Stromal cell of bone marrow (primary cell): ENCODE measurements at regions not wholly inside any gene's neighbourhood (a gene's known extent, or its start where the extent isn't known, plus 50 kb on each side); places are given as distances from the start of the nearest gene placed in this dataset.

Source experiments
- DNase-seq: peaks from one replicate; pipeline ENCODE4 v3.0.0-alpha.2; 2012; ENCODE audit warnings: low read depth

DNA sequence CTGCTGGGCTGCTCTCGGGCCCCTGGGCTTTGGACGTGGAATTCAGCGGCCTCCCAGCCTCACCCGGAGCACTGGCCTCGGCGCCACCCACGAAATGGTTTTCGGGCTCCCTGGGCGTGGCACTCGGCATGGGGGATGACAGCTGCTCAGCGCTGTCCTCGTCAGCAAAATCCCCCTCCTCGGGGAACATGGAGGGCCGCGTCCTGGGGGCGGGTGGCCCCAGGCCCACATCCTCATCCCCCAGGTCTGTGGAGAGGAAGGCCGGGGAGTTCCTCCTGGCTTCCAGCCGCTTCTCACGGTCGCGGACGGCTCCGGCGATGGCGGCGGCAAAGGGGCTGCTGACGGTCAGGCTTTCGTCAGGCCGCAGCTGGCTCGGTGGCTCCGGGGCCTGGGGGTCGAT is 88.4 kb downstream of the CTTN start:
- no peak for DNase-seq

DNA sequence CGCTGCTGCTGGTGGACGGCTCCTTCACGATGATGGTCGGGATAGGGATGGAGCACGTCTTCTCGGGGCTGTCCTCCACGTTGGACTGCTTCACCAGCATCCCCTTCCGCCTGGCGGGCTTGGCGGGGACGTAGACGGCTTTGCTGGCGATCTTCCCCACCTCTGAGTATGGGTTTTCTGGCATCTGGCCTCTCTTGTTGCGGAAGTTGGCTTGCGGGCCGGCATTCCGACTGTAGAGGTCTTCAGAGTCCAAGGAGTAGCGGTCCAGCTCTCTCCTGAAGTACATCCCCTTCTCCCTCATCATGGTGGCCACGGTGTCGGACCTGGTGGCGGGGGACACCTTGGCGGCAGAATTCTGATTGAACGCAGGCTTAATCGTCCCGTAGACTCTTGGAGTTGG is 88.8 kb downstream of the CTTN start:
- DNase-seq, result no peak

DNA sequence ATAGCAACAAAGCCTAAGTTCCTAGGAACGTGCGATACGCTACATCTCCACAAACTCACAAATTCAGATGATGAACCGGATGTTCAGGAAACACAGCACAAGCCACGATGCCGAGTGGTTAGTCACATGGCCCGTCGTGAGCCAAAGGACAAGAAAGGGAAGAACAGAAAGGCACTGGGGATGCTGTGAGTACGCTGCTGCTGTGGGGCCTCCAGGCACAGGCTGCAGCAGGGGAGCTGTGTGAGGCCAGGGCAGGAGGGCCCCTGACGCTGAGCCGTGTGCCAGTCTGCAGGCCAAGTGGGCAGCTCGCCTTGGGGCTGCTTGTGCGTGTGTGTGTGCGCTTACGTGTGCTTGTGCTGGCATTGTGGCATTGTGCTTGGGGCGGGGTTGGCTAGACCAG is 89.4 kb downstream of the CTTN start:
- no peak for DNase-seq

DNA sequence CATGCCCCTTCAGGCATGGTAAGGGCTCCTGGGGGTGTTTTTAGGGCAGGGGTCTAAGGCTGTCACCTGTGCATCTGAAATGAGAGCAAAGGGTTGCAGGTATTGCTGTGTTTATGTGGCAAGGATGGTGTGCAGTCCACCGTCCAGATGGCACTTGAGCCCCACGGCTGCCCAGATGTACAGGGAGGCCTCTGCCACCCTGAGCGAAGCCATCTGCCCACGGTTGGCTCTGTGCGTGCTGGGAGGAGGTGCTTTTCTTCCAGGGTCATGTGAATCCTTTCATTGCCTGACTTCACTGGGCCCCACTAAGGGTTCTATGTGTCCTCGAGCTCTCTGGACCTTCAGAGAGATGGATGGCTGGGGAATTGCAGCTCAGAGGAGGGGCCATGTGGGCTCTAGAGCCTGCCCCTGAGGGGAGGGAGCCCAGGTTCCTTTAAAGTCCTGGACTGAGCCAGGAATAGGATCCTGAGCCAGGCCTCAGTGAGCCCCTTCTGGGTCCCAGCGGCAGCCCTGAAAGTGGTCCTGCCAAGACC is 89.9 kb downstream of the CTTN start:
- no peak for DNase-seq

DNA sequence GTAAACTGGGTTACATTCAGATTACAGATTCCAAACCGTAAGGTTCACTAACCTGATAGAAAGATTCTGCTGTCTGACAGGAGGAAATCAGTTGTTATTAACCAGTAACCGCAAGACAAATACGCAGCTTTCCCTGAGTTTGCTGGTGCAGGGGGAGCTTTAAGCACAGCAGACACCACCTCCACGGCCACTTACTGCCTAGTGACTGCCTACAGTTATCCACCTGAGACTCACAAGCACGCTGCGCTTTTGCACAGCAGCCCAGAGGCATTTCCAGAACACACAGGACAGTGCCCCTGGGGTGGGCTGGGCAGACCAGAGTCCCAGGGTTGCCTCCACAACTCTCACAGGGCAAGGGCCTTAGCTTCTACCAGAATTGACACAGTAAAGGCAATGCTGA is 90.9 kb downstream of the CTTN start:
- DNase-seq, result no peak

DNA sequence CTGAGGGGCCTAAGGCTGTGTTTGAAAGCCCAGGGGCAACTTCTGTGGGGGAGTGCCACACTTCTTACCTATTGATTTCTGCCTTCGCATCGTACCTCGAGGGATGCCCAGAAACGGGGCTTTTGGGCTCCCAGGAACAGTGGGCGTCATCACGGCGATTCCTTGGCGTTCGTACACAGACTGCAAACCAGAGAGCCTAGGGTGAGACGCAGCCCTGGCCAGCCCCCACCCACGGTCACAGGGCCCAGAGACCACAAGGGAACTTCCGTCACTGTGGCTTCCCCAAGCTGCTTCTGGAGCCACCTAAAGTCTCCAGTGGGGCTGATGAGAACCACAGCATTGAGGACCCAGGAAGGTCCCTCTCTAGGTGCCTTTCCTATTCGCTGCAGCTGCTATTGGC is 91.9 kb downstream of the CTTN start:
- no peak for DNase-seq

DNA sequence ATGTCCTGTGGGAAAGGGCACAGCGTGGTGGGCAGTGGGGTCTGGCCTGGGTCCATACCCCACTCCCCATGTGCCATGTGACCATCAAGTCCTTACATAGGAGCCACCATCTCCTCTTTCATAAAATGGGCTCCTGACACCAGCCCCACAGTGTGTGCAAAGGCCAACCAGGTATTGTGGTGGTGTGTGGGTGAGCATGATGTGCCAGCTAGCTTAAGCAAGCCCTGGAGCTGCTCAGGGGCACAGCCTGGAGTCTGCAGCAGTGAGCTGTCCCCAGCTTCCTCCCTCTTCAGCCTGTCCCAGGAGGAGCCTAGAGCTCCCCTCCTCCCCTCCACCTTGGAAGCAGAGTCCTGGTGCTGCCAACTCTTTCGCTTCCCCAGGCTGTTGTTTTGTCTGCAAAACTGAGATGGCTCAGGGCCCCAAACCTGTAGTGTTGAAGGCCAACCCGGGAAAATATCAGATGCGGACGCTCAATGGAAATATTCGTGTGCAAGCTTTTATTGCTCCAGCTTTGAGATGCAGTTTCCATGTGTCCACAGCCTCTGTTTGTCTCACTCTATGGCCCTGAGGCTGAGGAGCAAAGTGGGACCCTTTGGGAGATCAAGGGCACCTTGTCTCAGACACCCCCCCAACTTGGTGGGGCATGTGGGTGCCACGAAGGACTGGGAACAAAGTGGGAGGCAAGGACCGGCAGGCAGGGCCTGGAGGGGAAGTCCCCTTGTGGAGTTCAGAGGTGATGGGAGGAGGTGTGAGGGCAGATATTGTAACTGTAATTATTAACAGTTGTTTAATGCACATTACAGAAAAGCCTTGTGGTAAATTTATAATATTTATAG is 92.6 kb downstream of the CTTN start:
- no peak for DNase-seq

DNA sequence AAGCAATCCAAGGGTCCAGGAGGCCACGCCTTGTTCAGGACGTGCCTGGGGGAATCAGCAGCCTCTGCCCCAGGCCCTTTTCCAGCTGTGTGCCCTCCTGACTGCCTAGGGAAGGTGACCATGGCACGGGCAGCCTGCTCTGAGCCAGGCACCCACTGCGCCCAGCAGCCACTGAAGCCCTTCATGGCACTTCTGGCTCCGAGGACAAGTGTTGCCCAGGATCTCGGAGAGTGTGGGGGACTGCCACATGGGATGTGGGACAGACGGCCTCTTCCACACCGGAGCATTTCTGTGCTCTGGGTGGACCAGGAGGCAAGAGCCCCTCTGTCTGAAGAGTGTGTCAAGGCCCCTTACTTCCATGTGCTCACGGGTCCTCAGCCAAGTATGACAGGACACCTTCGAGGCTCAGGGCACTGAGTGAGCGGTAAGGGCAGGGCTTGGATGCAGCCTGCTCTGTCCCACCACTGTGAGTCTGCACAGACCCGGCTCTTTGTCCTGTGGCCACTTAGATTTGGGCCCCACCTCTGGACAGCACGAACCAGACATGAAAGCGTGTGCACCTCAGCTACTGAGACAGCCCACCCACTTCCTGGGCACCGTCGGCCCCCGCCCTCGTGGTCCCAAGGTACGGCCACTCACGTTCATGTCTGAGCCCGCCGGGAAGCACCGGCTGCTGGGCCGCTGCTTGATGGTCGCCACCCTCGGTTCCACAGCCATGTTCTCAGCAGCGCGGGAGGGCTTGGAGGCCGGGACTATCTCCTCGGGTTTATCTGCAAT is 93.6 kb downstream of the CTTN start:
- DNase-seq, result no peak

DNA sequence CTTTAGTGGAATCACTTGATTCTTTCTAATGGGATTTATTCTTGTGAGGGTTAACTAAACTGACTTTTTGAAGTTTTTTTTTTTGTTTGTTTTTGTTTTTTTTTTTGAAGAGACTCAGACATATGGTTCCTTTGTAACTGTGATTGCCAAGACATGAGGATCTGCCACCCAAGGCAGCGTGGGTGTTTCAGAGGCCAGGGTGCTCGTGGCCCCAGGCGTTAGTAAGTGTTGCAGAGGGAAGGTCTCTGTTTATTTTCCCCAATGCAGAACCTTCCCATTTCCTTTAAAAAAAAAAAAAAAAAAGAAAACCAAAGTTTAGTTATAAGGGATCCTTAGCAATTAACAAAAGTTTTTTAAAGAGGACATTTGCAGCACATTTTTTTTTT is 94.8 kb downstream of the CTTN start:
- no peak for DNase-seq

DNA sequence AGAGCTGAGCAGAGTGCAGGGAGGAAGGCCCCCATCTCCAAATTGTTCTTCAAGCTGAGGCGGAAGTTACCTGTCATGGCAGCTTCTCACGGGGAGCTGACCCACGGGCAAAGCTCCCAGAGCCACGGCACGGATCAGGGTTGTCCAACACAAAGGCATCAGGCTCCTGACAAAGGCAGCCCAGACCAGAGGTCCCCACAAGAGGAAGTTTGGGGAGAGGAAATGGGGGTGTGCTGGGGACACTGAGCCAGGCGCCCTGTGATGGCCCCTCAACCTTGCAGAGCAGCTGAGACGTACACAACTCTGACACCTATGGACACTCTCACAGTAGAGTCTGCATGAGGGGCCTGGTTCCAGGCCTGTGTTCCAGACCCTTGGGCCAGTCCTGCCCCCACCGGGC is 95.6 kb downstream of the CTTN start:
- no peak for DNase-seq

DNA sequence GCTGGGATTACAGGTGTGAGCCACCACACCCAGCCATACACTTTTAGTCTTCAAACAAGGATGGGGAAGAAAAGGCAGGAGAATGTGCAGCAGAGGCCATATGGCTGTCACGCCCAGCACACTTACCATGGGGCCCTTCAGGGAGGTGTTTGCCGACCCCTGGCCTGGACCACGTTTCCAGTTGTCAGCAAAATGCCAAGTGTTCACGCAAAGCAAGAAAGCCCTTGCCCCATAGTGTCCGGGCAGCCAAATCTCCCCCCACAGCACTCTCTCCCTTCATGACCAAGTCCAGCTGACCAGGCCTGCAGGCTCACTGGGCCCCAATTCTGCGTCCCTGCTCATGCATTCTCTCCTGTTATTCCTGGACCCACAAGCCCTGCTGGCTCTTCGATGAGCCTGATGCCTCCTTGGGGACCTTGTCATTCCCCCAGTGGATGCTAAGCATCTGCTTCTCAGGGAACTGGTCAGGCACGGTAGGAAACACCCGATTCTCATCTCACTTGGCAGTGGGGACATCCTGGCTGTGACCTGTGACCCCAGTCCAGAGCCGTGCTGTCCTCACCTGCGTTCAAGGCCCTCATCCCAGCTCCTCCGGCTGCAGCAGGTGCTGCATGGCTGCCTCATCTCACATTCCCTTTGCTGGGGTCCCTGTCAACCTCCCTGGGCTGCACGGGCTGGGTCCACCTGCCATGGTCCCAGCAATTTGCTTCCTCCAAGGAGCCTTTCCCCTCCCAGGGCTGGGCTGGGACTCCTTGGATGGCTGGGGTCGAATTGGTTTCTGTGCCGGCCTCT is 96.4 kb downstream of the CTTN start:
- no peak for DNase-seq

DNA sequence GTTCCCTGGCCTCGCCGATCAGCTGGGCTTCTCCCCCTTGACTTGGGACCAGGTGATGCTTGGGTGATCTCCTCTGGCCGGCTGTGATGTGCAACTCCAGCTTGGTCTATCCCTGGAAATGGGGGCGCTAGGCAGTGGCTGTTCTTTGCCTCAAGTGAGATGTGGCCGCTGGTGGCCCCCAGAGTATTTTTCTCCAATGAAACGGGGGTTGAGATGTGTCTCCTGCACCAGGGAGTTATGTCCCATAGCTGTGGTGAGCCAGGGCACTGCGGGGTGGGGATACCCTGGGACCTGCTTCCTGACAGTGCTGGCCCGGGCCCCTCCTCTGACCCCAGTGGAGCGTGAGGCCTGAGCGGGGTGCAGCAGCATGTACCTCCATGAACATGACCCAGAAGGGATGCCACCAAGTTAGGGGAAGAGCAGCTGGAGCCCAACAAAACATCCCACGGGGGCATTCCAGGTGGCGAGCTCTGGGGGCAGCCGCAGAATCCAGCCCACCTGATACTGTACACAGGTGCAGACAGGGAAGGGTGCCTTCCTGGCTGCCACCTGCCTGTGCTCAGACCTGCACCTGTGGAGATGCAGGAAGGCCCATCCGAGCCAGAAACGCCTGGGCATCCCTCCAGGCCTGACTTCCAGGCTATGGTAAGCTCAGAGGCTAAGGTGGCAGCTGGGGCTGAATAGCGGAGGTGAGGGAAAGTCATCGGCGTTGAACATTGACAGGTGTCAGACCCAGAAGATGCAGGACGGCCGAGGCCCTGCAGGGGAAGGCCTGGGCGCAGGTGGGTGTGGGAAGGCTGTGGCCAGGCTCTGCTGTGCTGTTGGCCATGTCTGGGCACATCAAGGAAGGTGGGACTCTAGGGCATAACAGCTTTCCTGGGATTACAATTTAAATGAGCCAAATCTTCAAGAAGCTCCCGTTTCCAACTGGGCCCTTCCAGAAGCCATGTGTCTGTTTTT is 97.3 kb downstream of the CTTN start:
- no peak for DNase-seq

DNA sequence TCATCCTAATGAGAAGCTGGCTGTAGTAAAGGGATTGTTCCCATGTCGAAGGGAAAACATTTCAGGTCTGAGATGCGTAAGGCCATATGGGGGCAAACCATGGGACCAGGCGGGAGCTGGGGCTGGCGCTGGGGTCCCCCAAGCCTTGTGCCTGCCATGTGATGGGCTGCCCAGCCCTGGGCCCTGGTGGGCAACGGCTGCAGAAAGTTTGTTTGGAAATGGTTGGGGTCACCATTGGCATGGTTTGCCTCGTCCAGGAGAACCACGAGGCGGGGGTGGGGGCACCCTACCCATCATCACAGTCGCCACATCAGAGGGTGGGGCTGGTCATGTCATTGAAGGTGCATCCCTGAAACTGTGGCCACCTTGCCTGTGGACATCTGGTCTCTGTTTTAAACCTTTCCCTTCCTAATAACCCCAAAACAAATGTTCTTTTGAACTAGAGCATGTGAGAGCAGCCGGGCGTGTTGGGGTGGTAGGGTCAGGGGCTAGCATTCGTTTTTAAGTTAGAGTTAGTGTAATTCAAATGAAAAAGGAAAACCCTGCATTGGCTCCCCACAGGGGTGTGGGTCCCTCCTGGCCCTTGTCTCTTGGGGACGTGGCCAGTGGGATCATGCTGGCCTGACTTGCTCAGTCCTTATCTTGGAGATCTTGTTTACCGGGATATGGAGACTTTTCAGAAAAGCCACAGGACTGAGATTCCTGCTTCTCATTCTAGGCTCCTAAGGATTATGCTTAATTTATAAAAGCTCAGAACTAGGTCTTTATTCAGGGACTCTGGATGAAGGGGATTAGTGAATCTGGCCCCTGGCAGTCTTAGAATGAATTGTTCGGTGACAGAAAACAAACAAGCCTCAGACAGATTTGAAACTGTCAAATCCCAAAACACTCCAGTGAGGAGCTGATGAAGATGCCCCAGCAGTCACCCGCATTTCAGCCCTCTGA is 98.5 kb downstream of the CTTN start:
- DNase-seq, result no peak

DNA sequence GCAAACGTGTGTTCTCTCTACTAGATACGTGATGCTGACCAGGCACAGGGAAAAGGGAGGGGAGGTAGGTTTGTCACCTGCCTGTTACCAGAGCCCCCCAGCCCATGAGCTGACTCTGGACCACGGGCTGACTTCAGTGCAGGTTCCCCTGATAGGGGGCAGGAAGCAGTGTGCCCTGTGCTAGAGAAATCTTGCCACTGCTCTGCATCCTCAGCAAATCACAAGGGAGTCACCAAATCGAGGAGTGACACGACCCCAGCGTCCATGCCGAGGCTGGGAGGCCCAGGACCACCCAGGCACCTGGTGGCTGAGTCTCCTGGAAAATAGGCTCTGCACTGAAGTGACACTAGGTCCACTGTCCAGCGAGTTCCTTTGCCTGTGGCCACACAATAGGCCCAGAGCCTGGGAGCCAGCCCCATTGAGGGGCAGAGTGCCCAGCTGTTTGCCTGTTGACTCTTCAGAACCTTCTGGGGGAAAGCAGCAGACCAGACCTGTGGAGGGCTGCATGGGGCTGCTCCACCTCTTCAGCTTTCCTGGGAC is 99.3 kb downstream of the CTTN start:
- DNase-seq, result no peak

DNA sequence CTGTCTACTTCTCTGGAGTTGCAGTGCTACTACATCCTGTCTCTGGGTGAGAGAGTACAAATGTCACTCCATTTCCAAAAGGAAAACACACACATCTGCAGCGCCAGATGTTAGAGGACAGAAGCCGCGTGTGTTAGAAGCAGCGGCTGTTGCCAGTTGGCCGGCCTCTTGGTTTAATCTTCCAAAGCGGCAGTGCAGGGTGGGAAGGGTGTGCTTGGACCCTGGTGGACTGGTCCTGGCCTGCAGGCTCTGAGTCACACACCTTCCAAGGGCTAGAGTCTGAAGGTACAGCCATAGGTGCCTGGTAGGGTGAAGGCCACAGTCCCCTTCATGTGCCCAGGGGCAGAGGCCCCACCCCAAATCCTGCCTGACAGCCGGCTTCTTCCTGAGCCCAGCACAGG is 99.8 kb downstream of the CTTN start:
- DNase-seq, result no peak

DNA sequence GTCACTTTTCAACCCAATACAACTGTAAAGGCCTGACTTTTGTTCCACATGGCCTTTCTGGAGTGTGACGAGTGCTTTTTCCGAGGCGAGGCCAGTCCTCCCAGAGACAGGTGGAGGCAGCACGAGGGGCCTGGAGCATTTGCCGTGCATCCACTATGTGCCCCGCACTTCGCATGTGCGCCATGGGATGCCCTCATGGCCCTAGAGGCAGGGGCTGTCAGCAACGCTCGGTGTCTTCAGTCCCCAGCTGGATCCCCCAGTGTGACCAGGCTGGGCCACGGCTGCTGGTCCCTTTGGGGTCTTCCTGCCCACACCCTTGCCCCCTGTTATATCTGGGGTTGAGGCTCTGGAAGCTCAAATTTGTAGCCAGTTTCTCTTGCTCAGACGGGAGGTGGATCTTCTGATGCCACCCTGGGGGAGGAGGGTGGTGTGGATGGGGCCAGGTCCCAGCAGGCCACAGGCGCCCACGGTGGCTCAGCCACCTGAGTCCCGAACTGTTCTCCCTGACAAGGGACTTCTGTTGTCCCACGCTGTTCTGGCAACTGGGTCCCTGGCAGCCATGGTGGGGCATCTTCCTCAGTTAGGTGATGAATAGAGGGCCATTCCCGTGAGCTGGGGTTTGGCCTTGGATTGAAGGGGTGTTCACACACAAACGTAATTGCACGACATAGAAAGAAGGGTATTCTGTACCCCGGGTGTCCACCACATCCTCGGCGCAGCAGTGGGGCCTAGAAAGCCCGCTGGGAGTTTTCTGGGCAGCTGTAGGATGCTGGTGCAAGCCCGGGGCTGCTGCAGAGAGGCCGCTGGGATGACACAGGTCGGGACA is 100.9 kb downstream of the CTTN start:
- no peak for DNase-seq

DNA sequence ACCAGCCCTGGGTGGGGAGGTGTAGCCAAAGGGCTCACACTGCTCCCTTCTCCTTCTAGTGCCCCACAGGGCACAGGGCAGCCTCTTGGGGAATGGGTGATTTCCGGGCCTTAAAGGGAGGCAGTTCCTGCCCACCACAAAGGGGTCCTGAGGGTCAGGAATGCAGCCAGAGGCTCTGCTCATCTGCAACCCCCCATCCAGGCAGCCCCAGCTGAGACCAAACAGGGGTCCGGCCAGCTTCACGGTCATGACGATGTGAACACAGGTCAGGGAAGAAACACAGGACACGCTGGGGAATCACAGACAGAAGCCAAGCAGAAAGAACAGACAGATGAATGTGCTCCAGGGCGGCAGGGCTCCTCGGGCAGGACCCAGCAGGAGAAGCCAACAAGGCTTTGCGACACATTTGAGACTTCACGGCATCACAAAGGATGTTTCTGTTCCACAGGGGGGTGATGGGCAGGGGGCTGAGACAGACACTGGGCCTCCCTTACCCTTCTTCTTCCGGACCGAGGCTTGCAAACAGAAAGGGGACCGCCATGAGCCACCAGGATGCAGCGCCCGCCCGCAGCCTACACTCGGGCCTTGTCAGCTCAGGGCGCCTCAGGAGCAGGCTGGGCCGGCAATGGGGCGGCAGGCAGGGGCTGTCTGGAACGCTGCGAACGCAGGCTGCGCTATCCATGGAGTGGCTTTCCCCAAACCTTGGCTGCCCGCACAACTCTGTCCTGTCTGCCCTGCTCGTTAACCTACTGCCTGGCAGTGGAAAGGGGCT is 101.9 kb downstream of the CTTN start:
- DNase-seq, result no peak
